GM23248 (cell line): ENCODE measurements at regions not wholly inside any gene's neighbourhood (a gene's known extent, or its start where the extent isn't known, plus 50 kb on each side); places are given as distances from the start of the nearest gene placed in this dataset.

Experiments used
- EZH2 ChIP-seq: fragments of 200-600 bp; sonication (generic); IDR thresholded peaks from 2 replicates; pipeline ENCODE4 v1.6.1; 2018; ENCODE audit warnings: antibody characterized with exemption, mild to moderate bottlenecking; ENCODE audit not compliant: insufficient read depth, poor library complexity, severe bottlenecking
- EZH2phosphoT487 ChIP-seq: fragments of 200-600 bp; sonication (generic); IDR thresholded peaks from 2 replicates; pipeline ENCODE4 v1.6.1; 2018; ENCODE audit warnings: antibody characterized with exemption, moderate library complexity, mild to moderate bottlenecking, low read depth; ENCODE audit not compliant: insufficient read depth

GRCh38 chr10:80772596-80772995, 234.9 kb downstream of the SH2D4B start:
- TF ChIP-seq EZH2 (no peak), EZH2phosphoT487 (no peak)
